ENCODE measurements at regions not wholly inside any gene's neighbourhood (a gene's known extent, or its start where the extent isn't known, plus 50 kb on each side); places are given as distances from the start of the nearest gene placed in this dataset.

DNA sequence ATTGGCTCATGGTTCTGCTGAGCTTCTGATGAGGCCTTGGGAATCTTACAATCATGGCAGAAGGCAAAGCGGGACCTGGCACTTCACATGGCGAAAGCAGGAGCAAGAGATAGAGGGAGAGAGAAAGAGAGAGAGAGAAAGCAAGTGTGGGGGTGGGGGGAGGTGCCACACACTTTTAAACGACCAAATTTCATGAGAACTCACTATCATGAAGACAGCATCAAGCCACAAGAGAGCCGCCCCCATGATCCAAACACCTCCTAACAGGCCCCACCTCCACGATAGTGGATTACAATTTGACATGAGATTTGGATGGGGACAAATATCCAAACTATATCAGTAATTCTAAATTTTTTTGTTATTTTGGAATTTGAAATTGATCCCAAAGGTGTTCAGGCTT is 553.9 kb downstream of the PRR16 start:
- no peak for ATAC-seq
- no peaks in the 10 kb centered on the region for H4K20me1 ChIP-seq (ENCODE audit: insufficient read depth, low read length)
- FAIRE-seq = no peak
- H3K79me2 ChIP-seq (ENCODE audit: insufficient read depth, low read length) = no peaks in the 10 kb centered on the region
- no peak for DNase-seq (ENCODE audit: low spot score)
- H3K9ac ChIP-seq (ENCODE audit: insufficient read depth, low read depth, low read length) = no peak overlapping the region
- ChIA-PET POLR2A (no interaction called here), CTCF (ENCODE audit: low intra/inter-chr PET ratio, low total read pairs) (no interaction called here)
- no peak overlapping the region for H3K27ac ChIP-seq (ENCODE audit: extremely low read length, insufficient read depth, low read length)
- no peak overlapping the region for H2AFZ ChIP-seq (ENCODE audit: low read length)
- H3K4me3 ChIP-seq (replicated peaks in 1 of 3; ENCODE audit: insufficient read depth in 1 of 3, low read depth in 2 of 3, low read length in 3 of 3) = no peak overlapping the region
- H3K9me3 ChIP-seq (ENCODE audit: low read length) = no peaks in the 10 kb centered on the region
- no peaks in the 10 kb centered on the region for H3K36me3 ChIP-seq (replicated peaks in 1 of 2; ENCODE audit: control insufficient read depth in 1 of 2, insufficient read depth in 2 of 2, low read length in 2 of 2)
- no TSS peak for BruUV-seq (replicated peaks)
- in situ Hi-C loops (cut with HindIII; ENCODE audit: extremely low pct_ligation_motif_present, low pct_unique_long_range_greater_than_20kb) = no loop called here
- 9% methylated on average over 5 of the region's 5 CpGs for WGBS (ENCODE audit: low lambda C conversion rate)
- no peaks in the 10 kb centered on the region; a peak in 1 of 5 replicates for H3K27me3 ChIP-seq (ENCODE audit: control insufficient read depth in 1 of 2, insufficient read depth in 2 of 2, low read length in 2 of 2)
- TF ChIP-seq WIZ (CRISPR knock-in tag; IDR thresholded peaks at IDR 0.05) = no peak
- intact Hi-C loops (cut with micrococcal nuclease; ENCODE audit: unreplicated experiment) = no loop called here
- H3K4me1 ChIP-seq (ENCODE audit: insufficient read depth, low read length) = no peaks in the 10 kb centered on the region
- H3K4me2 ChIP-seq (ENCODE audit: low read depth, low read length) = no peak overlapping the region

DNA sequence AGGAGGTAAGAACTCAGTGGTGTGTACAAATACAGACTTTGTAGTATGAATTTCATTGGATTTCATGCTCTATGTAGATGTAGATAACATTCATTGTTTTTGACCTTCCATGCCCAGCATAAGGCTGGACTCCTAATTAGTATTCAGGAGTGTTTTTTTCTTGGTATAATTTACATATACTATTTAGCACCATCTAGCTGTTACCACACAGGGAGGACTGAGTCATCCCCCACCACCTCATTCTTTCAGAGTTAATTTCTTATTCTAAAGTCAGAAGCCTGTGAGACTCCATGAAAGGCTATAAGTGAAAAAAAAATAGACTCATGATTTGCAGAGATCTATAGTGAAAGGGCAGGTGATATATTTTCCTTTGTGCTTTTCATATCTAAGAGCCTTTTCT is 555.0 kb downstream of the PRR16 start:
- no peak overlapping the region for H3K4me3 ChIP-seq (replicated peaks in 1 of 3; ENCODE audit: insufficient read depth in 1 of 3, low read depth in 2 of 3, low read length in 3 of 3)
- BruUV-seq (replicated peaks) = no TSS peak
- intact Hi-C loops (cut with micrococcal nuclease; ENCODE audit: unreplicated experiment) (no loop called here), in situ Hi-C loops (cut with HindIII; ENCODE audit: extremely low pct_ligation_motif_present, low pct_unique_long_range_greater_than_20kb) (no loop called here)
- no peaks in the 10 kb centered on the region for H4K20me1 ChIP-seq (ENCODE audit: insufficient read depth, low read length)
- ATAC-seq (no peak), FAIRE-seq (no peak), DNase-seq (ENCODE audit: low spot score) (no peak)
- ChIA-PET CTCF (ENCODE audit: low intra/inter-chr PET ratio, low total read pairs) (no interaction called here), POLR2A (no interaction called here)
- H2AFZ ChIP-seq (ENCODE audit: low read length) = no peak overlapping the region
- H3K27me3 ChIP-seq (ENCODE audit: control insufficient read depth in 1 of 2, insufficient read depth in 2 of 2, low read length in 2 of 2) = no peaks in the 10 kb centered on the region; a peak in 1 of 5 replicates
- H3K79me2 ChIP-seq (ENCODE audit: insufficient read depth, low read length) = no peaks in the 10 kb centered on the region
- no peak overlapping the region for H3K4me2 ChIP-seq (ENCODE audit: low read depth, low read length)
- no peaks in the 10 kb centered on the region for H3K36me3 ChIP-seq (replicated peaks in 1 of 2; ENCODE audit: control insufficient read depth in 1 of 2, insufficient read depth in 2 of 2, low read length in 2 of 2)
- TF ChIP-seq SMYD3 (CRISPR knock-in tag; IDR thresholded peaks at IDR 0.05) (no peak), ZNF333 (CRISPR knock-in tag; IDR thresholded peaks at IDR 0.05; ENCODE audit: borderline replicate concordance) (no peak), MED13 (CRISPR knock-in tag; IDR thresholded peaks at IDR 0.05) (no peak), PHF8 (CRISPR knock-in tag; IDR thresholded peaks at IDR 0.05) (no peak), MZF1 (CRISPR knock-in tag; IDR thresholded peaks at IDR 0.05; ENCODE audit: borderline replicate concordance) (no peak), GTF3A (CRISPR knock-in tag; conservative IDR thresholded peaks at IDR 0.05) (no peak), SSRP1 (CRISPR knock-in tag; IDR thresholded peaks at IDR 0.05) (no peak), KAT8 (CRISPR knock-in tag; IDR thresholded peaks at IDR 0.05) (no peak)
- TF ChIP-seq, protein P1, sequence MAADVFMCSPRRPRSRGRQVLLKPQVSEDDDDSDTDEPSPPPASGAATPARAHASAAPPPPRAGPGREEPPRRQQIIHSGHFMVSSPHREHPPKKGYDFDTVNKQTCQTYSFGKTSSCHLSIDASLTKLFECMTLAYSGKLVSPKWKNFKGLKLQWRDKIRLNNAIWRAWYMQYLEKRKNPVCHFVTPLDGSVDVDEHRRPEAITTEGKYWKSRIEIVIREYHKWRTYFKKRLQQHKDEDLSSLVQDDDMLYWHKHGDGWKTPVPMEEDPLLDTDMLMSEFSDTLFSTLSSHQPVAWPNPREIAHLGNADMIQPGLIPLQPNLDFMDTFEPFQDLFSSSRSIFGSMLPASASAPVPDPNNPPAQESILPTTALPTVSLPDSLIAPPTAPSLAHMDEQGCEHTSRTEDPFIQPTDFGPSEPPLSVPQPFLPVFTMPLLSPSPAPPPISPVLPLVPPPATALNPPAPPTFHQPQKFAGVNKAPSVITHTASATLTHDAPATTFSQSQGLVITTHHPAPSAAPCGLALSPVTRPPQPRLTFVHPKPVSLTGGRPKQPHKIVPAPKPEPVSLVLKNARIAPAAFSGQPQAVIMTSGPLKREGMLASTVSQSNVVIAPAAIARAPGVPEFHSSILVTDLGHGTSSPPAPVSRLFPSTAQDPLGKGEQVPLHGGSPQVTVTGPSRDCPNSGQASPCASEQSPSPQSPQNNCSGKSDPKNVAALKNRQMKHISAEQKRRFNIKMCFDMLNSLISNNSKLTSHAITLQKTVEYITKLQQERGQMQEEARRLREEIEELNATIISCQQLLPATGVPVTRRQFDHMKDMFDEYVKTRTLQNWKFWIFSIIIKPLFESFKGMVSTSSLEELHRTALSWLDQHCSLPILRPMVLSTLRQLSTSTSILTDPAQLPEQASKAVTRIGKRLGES (CRISPR knock-in tag; IDR thresholded peaks at IDR 0.05; ENCODE audit: borderline replicate concordance) = no peak
- TF ChIP-seq, protein P2, sequence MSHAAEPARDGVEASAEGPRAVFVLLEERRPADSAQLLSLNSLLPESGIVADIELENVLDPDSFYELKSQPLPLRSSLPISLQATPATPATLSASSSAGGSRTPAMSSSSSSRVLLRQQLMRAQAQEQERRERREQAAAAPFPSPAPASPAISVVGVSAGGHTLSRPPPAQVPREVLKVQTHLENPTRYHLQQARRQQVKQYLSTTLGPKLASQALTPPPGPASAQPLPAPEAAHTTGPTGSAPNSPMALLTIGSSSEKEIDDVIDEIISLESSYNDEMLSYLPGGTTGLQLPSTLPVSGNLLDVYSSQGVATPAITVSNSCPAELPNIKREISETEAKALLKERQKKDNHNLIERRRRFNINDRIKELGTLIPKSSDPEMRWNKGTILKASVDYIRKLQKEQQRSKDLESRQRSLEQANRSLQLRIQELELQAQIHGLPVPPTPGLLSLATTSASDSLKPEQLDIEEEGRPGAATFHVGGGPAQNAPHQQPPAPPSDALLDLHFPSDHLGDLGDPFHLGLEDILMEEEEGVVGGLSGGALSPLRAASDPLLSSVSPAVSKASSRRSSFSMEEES (CRISPR knock-in tag; IDR thresholded peaks at IDR 0.05) = no peak
- H3K9ac ChIP-seq (ENCODE audit: insufficient read depth, low read depth, low read length) = no peak overlapping the region
- H3K27ac ChIP-seq (ENCODE audit: extremely low read length, insufficient read depth, low read length) = no peak overlapping the region
- H3K9me3 ChIP-seq (ENCODE audit: low read length) = no peaks in the 10 kb centered on the region
- no peaks in the 10 kb centered on the region for H3K4me1 ChIP-seq (ENCODE audit: insufficient read depth, low read length)
